ENCODE measurements at regions not wholly inside any gene's neighbourhood (a gene's known extent, or its start where the extent isn't known, plus 50 kb on each side); places are given as distances from the start of the nearest gene placed in this dataset.

DNA sequence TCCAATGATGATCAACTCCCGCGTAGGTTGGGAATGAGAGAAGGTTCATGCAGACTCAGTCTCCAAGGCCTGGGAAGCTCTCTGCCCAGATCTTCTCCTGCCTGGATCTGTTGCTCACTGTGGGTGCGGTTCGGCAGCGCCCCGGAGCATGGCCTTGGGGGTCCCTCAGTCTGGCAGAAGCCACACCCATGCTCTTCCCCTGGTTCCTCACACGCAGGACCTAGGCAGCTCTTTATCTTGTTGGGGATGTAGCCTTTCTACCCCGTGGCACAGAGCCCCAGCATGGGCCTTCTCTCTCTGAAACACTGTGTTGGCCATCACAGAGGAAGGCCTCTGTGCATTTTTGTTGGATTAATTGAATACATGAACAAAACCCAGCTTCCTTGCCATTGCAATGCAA is 1461.6 kb downstream of the BRD1 start:
- DNase-seq (ENCODE audit: low spot score) = no peak
- H3K27me3 ChIP-seq = no peaks in the 10 kb centered on the region
- TF ChIP-seq, protein P1, sequence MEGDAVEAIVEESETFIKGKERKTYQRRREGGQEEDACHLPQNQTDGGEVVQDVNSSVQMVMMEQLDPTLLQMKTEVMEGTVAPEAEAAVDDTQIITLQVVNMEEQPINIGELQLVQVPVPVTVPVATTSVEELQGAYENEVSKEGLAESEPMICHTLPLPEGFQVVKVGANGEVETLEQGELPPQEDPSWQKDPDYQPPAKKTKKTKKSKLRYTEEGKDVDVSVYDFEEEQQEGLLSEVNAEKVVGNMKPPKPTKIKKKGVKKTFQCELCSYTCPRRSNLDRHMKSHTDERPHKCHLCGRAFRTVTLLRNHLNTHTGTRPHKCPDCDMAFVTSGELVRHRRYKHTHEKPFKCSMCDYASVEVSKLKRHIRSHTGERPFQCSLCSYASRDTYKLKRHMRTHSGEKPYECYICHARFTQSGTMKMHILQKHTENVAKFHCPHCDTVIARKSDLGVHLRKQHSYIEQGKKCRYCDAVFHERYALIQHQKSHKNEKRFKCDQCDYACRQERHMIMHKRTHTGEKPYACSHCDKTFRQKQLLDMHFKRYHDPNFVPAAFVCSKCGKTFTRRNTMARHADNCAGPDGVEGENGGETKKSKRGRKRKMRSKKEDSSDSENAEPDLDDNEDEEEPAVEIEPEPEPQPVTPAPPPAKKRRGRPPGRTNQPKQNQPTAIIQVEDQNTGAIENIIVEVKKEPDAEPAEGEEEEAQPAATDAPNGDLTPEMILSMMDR (IDR thresholded peaks at IDR 0.05) = no peak
- no peaks in the 10 kb centered on the region for H3K9me3 ChIP-seq
- H3K4me3 ChIP-seq = no peak overlapping the region
- H3K27ac ChIP-seq = no peak overlapping the region
- H3K4me1 ChIP-seq = no peaks in the 10 kb centered on the region
- H3K36me3 ChIP-seq = no peaks in the 10 kb centered on the region

DNA sequence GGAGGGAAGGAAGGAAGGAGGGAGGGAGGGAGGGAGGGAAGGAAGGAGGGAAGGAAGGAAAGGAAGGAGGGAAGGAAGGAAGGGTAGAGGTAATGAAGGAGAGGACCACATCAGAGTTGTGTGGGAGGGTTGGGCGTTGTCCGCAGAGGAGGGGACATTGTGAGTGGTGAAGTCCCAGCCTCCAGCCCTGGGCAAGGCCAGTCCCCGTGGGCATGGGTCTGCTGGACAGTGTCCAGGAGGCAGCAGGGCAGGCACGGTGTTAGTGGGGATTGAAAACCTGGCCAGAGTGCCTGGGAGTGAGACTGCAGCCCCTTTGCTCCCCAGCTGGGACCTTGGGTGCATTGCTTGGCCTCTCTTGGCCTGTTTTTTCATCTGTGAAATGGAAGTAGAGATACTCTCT is 1462.3 kb downstream of the BRD1 start:
- Histone ChIP-seq H3K27me3 (no peaks in the 10 kb centered on the region), H3K9me3 (no peaks in the 10 kb centered on the region), H3K4me3 (no peak overlapping the region), H3K36me3 (no peaks in the 10 kb centered on the region), H3K4me1 (no peaks in the 10 kb centered on the region), H3K27ac (no peak overlapping the region)
- no peak for DNase-seq (ENCODE audit: low spot score)
- TF ChIP-seq, protein P1 (IDR thresholded peaks at IDR 0.05) = no peak

DNA sequence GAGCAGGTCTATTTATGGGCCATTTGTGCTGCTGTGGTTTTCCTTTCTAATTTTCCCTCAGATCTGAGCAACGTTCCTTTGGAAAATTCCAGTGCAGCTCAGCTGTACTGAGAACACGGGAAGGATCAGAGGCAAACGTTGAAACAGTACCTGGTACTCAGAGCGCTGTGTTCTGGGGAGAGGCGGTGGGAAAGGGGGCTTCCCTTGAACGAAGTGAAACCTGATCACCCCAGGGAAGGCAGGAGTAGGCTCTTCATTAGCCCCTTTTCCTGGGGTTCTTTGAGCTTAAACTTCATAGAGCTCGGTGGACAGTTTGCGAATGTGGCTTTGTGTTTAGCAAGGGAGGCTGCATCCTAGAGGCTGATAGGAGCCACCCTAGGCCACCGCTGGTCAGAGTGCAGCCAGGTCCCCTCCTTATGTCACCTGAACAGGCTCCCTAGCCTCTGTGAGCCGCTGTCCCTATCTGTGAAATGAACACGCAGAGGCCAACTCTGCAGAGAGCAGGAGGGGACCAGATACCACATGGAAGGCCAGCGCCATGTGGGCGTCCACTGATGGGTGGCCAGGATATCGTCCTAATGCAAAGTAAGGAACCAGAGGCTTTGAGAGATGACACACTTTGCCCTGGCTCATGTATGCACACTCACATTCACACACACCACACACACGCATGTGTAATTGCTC is 1464.8 kb downstream of the BRD1 start:
- Histone ChIP-seq H3K4me3 (no peak overlapping the region), H3K27me3 (no peaks in the 10 kb centered on the region), H3K27ac (no peak overlapping the region), H3K4me1 (no peaks in the 10 kb centered on the region), H3K36me3 (no peaks in the 10 kb centered on the region), H3K9me3 (no peaks in the 10 kb centered on the region)
- TF ChIP-seq, protein P1 (IDR thresholded peaks at IDR 0.05) = no peak
- no peak for DNase-seq (ENCODE audit: low spot score)

DNA sequence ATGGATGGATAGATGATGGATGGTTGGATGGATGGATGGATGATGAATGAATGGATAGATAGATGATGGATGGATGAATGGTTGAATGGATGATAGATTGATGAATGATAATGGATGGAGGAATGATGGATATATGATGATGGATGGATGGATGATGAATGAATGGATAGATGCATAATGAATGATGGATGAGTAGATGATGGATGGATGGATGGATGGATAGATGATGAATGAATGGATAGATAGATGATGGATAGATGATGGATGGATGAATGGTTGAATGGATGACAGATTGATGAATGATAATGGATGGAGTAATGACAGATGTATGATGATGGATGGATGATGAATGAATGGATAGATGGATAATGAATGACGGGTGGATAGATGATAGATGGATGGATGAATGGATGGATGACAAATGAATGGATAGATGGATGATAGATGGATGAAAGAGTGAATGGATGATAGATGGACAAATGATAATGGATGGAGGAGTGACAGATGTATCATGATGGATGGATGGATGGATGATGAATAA is 1466.5 kb downstream of the BRD1 start:
- H3K9me3 ChIP-seq = no peaks in the 10 kb centered on the region
- H3K27me3 ChIP-seq = no peaks in the 10 kb centered on the region
- no peak overlapping the region for H3K27ac ChIP-seq
- H3K4me1 ChIP-seq = no peaks in the 10 kb centered on the region
- DNase-seq (ENCODE audit: low spot score) = no peak
- TF ChIP-seq, protein P1 (IDR thresholded peaks at IDR 0.05) = no peak
- no peaks in the 10 kb centered on the region for H3K36me3 ChIP-seq
- H3K4me3 ChIP-seq = no peak overlapping the region

DNA sequence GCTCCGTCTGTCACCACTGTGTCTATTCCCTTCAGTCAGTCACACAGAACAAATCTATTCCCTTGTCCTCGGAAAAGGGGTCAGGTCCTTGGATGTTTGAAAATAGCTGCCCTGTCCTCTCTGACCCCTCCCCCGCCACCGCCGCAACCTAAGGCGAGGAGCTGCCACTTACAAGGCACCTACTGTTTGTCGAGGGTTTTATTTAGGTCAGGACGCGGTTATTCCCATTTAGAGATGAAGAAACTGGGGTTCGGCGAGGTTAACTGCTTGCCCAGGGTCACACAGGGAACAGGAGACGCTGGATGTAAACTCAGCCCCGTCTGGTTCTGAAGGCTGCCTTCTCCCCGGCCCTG is 1468.1 kb downstream of the BRD1 start:
- Histone ChIP-seq H3K27me3 (no peaks in the 10 kb centered on the region), H3K27ac (no peak overlapping the region), H3K4me3 (no peak overlapping the region), H3K36me3 (no peaks in the 10 kb centered on the region), H3K4me1 (no peaks in the 10 kb centered on the region), H3K9me3 (no peaks in the 10 kb centered on the region)
- TF ChIP-seq, protein P1 (IDR thresholded peaks at IDR 0.05) = no peak
- DNase-seq (ENCODE audit: low spot score) = no peak

Measured in right atrium auricular region (tissue), 2 donors.